ENCODE measurements at regions not wholly inside any gene's neighbourhood (a gene's known extent, or its start where the extent isn't known, plus 50 kb on each side); places are given as distances from the start of the nearest gene placed in this dataset.

- no peak overlapping the region for H3K4me3 ChIP-seq (ENCODE audit: low read depth in 1 of 3, low read length in 3 of 3)
- TF ChIP-seq YY1 (IDR thresholded peaks at IDR 0.05) = no peak
- TF ChIP-seq HNF4A (conservative IDR thresholded peaks at IDR 0.05) = no peak
- TF ChIP-seq NR2F2 (IDR thresholded peaks at IDR 0.05) = no peak
- TF ChIP-seq TAF1 (conservative IDR thresholded peaks at IDR 0.05) = no peak
- TF ChIP-seq RAD21 (IDR thresholded peaks at IDR 0.05) = no peak
- TF ChIP-seq FOXA1 (IDR thresholded peaks at IDR 0.05) = no peak
- TF ChIP-seq JUND (IDR thresholded peaks at IDR 0.05) = no peak
- TF ChIP-seq CTCF (IDR thresholded peaks at IDR 0.05; ENCODE audit: low read depth, low read length, missing input control) = no peak
- no peak for TF ChIP-seq EGR1 (IDR thresholded peaks at IDR 0.05; ENCODE audit: low read depth in 2 of 2)
- TF ChIP-seq ATF3 (IDR thresholded peaks at IDR 0.05) = no peak
- TF ChIP-seq SP1 (IDR thresholded peaks at IDR 0.05) = no peak
- no peak for TF ChIP-seq FOXA2 (IDR thresholded peaks at IDR 0.05)
- TF ChIP-seq ZBTB33 (IDR thresholded peaks at IDR 0.05) = no peak
- no peak for TF ChIP-seq HNF4G (IDR thresholded peaks at IDR 0.05)
- H3K27me3 ChIP-seq (ENCODE audit: control insufficient read depth in 4 of 4, insufficient read depth in 4 of 4, low read length in 3 of 4) = no peaks in the 10 kb centered on the region
- no peaks in the 10 kb centered on the region for H3K36me3 ChIP-seq (ENCODE audit: control insufficient read depth in 4 of 4, insufficient read depth in 3 of 4, low read depth in 1 of 4, low read length in 3 of 4)
- no peak for DNase-seq (ENCODE audit: low spot score)
- H3K4me1 ChIP-seq (ENCODE audit: control insufficient read depth in 4 of 4, insufficient read depth in 4 of 4, low read length in 3 of 4) = no peaks in the 10 kb centered on the region
- H3K27ac ChIP-seq (ENCODE audit: low read depth in 1 of 2, low read length in 2 of 2) = no peak overlapping the region
- WGBS = 83% methylated on average over 3 of the region's 3 CpGs
- H3K9me3 ChIP-seq (ENCODE audit: control insufficient read depth in 4 of 4, low read length in 3 of 4) = no peaks in the 10 kb centered on the region
- H3K9ac ChIP-seq (ENCODE audit: low read depth in 1 of 2, low read length in 2 of 2) = no peak overlapping the region
Measured at GRCh38 chr5:42061121-42061520, 136.0 kb downstream of the FBXO4 start.

GRCh38 chr5:42064821-42065220 lies 139.7 kb downstream of the FBXO4 start:
- H3K4me1 ChIP-seq (ENCODE audit: control insufficient read depth in 4 of 4, insufficient read depth in 4 of 4, low read length in 3 of 4) = no peaks in the 10 kb centered on the region
- TF ChIP-seq YY1 (IDR thresholded peaks at IDR 0.05) = no peak
- TF ChIP-seq REST (IDR thresholded peaks at IDR 0.05) = no peak
- TF ChIP-seq JUND (IDR thresholded peaks at IDR 0.05) = no peak
- no peak for TF ChIP-seq MAX (IDR thresholded peaks at IDR 0.05)
- TF ChIP-seq TAF1 (conservative IDR thresholded peaks at IDR 0.05) = no peak
- TF ChIP-seq ATF3 (IDR thresholded peaks at IDR 0.05) = no peak
- no peak for TF ChIP-seq SP1 (IDR thresholded peaks at IDR 0.05)
- no peak for TF ChIP-seq GABPA (IDR thresholded peaks at IDR 0.05 in 1 of 2, conservative IDR thresholded peaks at IDR 0.05 in 1 of 2)
- no peak for TF ChIP-seq FOXA2 (IDR thresholded peaks at IDR 0.05)
- no peak for TF ChIP-seq NR2F2 (IDR thresholded peaks at IDR 0.05)
- TF ChIP-seq RXRA (IDR thresholded peaks at IDR 0.05) = no peak
- TF ChIP-seq FOXA1 (IDR thresholded peaks at IDR 0.05) = no peak
- TF ChIP-seq ZBTB33 (IDR thresholded peaks at IDR 0.05) = no peak
- no peak for TF ChIP-seq CTCF (IDR thresholded peaks at IDR 0.05; ENCODE audit: low read depth, low read length, missing input control)
- no peak for TF ChIP-seq RAD21 (IDR thresholded peaks at IDR 0.05)
- TF ChIP-seq HNF4A (conservative IDR thresholded peaks at IDR 0.05) = no peak
- no peak overlapping the region for H3K9ac ChIP-seq (ENCODE audit: low read depth in 1 of 2, low read length in 2 of 2)
- no peak for DNase-seq (ENCODE audit: low spot score)
- H3K27ac ChIP-seq (ENCODE audit: low read depth in 1 of 2, low read length in 2 of 2) = no peak overlapping the region
- no peak overlapping the region for H3K4me3 ChIP-seq (ENCODE audit: low read depth in 1 of 3, low read length in 3 of 3)
- H3K36me3 ChIP-seq (ENCODE audit: control insufficient read depth in 4 of 4, insufficient read depth in 3 of 4, low read depth in 1 of 4, low read length in 3 of 4) = no peaks in the 10 kb centered on the region
- H3K27me3 ChIP-seq (ENCODE audit: control insufficient read depth in 4 of 4, insufficient read depth in 4 of 4, low read length in 3 of 4) = no peaks in the 10 kb centered on the region
- no peaks in the 10 kb centered on the region for H3K9me3 ChIP-seq (ENCODE audit: control insufficient read depth in 4 of 4, low read length in 3 of 4)

All from liver (tissue), 8 donors.